ENCODE measurements at regions not wholly inside any gene's neighbourhood (a gene's known extent, or its start where the extent isn't known, plus 50 kb on each side); places are given as distances from the start of the nearest gene placed in this dataset.
A peak's percentile ranks its signal among the peaks of the same experiment; 100 is the strongest.

DNA sequence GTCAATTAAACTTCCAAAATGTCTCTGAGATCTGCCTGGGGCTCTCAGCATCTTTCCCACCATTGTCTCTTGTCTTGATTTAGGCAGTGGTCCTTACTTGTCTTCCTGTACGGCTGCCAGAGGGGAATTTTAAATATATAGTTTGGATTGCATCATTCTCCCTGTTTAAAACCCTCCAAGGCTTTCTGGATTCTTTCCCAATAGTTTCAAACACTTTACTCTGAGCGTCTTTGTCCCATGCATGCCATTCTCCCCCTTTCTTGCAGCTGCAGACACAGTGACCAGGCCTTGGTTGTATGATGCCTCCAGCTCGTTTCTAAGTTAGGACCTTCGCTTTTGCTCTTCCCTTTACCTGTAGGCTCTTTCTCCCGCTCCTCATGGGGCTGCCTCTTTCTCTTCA lies 323.3 kb upstream of the CTNNB1 start:
- Histone ChIP-seq H3K79me2 (ENCODE audit: insufficient read depth) (no peaks in the 10 kb centered on the region), H3K4me1 (ENCODE audit: insufficient read depth) (no peaks in the 10 kb centered on the region), H3F3A (ENCODE audit: insufficient read depth) (no peaks in the 10 kb centered on the region), H3K27me3 (replicated peaks; ENCODE audit: insufficient read depth) (no peaks in the 10 kb centered on the region), H3K9me3 (ENCODE audit: low read depth) (no peaks in the 10 kb centered on the region), H3K9me2 (ENCODE audit: insufficient read depth) (no peaks in the 10 kb centered on the region), H3K9ac (no peak overlapping the region), H3K4me2 (ENCODE audit: unreplicated experiment) (no peak overlapping the region), H3K27ac (no peak overlapping the region), H4K20me1 (ENCODE audit: insufficient read depth) (no peaks in the 10 kb centered on the region), H2AFZ (no peak overlapping the region), H3K36me3 (ENCODE audit: low read depth) (no peaks in the 10 kb centered on the region), H3K4me3 (no peak overlapping the region)
- in situ Hi-C loops (cut with MboI) = no loop called here
- no peak for TF ChIP-seq EZH2phosphoT487 (IDR thresholded peaks at IDR 0.05; ENCODE audit: insufficient read depth, low read depth)
- no peak for DNase-seq
- 40 to 47% methylated on average over 5 of the region's 5 CpGs for WGBS, 2 experiments (ENCODE audit: low coverage in 1 of 2, low lambda C conversion rate in 2 of 2, missing lambda C conversion rate in 2 of 2)

DNA sequence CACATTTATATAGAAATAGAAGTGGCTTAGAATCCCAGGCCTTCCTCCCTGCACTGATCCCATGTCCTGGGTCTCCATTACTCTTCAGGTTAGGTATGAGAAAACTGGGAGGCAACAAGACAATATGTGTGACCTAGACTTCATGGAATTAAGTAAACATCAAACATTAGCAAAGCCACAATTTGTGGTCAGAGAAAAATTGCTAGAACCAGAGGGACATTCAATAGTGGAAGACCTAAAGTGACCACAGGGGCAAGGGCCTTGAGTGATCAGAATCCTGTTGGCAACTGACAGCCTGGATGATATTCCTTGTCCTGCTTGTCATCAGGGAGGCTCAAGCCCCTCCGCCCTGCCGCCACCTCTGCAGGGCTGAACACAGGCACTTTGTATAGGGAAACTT lies 322.8 kb upstream of the CTNNB1 start:
- Histone ChIP-seq H3K27ac (no peak overlapping the region), H3K4me2 (ENCODE audit: unreplicated experiment) (no peak overlapping the region), H3K9me3 (ENCODE audit: low read depth) (no peaks in the 10 kb centered on the region), H3K4me1 (ENCODE audit: insufficient read depth) (no peaks in the 10 kb centered on the region), H3F3A (ENCODE audit: insufficient read depth) (no peaks in the 10 kb centered on the region), H3K4me3 (no peak overlapping the region), H3K9me2 (ENCODE audit: insufficient read depth) (no peaks in the 10 kb centered on the region), H3K27me3 (replicated peaks; ENCODE audit: insufficient read depth) (no peaks in the 10 kb centered on the region), H4K20me1 (ENCODE audit: insufficient read depth) (no peaks in the 10 kb centered on the region), H3K36me3 (ENCODE audit: low read depth) (no peaks in the 10 kb centered on the region), H3K9ac (no peak overlapping the region), H3K79me2 (ENCODE audit: insufficient read depth) (no peaks in the 10 kb centered on the region), H2AFZ (no peak overlapping the region)
- in situ Hi-C loops (cut with MboI) = no loop called here
- WGBS, 2 experiments (ENCODE audit: low coverage in 1 of 2, low lambda C conversion rate in 2 of 2, missing lambda C conversion rate in 2 of 2) = 84 to 94% methylated on average over 2 of the region's 2 CpGs
- TF ChIP-seq EZH2phosphoT487 (IDR thresholded peaks at IDR 0.05; ENCODE audit: insufficient read depth, low read depth) (no peak), EZH2 (IDR thresholded peaks at IDR 0.05; ENCODE audit: insufficient read depth, poor library complexity, severe bottlenecking) (no peak)
- DNase-seq = no peak

DNA sequence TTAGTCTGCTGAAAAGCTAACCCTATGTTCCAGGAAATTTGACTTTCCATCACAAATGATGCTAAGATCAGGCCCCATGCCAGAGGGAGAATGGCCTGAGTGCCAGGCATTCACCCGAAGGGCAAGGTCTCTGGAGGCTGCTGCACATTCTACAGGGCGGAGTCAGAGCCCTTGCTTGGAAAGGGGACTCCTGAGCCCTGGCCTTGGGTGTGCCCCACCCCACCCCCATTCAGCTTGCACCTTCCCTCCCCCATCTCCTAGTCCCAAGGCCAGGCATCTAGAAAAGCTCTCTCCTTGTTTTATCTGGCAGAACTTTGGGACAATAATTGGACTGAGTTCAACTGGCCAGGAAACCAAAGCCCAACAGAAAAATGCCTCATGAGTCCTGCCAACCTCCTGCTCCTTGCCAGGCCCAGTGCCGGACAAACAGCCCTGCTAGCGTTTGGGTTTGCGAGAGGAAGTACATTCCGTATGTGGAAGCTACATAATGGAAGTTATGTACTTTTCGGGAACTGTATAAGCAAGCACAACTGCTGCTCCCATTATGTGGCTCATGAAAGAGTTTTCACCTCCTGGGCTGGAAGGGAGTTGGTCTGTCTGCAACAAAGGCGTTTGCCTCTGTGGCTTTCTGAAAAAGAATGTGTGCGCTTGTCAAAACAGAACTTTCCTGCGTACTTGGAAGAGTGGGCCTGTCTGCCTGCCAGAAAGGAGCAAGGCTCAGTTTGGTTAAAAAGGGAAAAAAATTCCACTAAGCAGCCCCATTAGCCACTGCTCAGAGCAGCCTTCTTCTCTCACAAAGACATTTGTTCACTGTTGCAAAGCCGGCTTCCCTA lies 321.5 kb upstream of the CTNNB1 start:
- Histone ChIP-seq H3K4me2 (ENCODE audit: unreplicated experiment) (no peak overlapping the region), H3K4me3 (no peak overlapping the region), H3K9ac (no peak overlapping the region), H2AFZ (peak overlapping the region; percentile 48; the same call in 1 of the 2 replicates), H4K20me1 (ENCODE audit: insufficient read depth) (no peaks in the 10 kb centered on the region), H3K36me3 (ENCODE audit: low read depth) (no peaks in the 10 kb centered on the region), H3K27me3 (replicated peaks; ENCODE audit: insufficient read depth) (no peaks in the 10 kb centered on the region), H3K9me2 (ENCODE audit: insufficient read depth) (no peaks in the 10 kb centered on the region), H3F3A (ENCODE audit: insufficient read depth) (no peaks in the 10 kb centered on the region), H3K27ac (no peak overlapping the region), H3K9me3 (ENCODE audit: low read depth) (no peaks in the 10 kb centered on the region), H3K4me1 (ENCODE audit: insufficient read depth) (no peaks in the 10 kb centered on the region), H3K79me2 (ENCODE audit: insufficient read depth) (no peaks in the 10 kb centered on the region)
- in situ Hi-C loops (cut with MboI) = no loop called here
- no peak for TF ChIP-seq EZH2phosphoT487 (IDR thresholded peaks at IDR 0.05; ENCODE audit: insufficient read depth, low read depth)
- no peak for TF ChIP-seq EZH2 (IDR thresholded peaks at IDR 0.05; ENCODE audit: insufficient read depth, poor library complexity, severe bottlenecking)
- WGBS, 2 experiments (ENCODE audit: low coverage in 1 of 2, low lambda C conversion rate in 2 of 2, missing lambda C conversion rate in 2 of 2) = 7 to 11% methylated on average over 11 of the region's 11 CpGs
- DNase-seq = peak; percentile 30

DNA sequence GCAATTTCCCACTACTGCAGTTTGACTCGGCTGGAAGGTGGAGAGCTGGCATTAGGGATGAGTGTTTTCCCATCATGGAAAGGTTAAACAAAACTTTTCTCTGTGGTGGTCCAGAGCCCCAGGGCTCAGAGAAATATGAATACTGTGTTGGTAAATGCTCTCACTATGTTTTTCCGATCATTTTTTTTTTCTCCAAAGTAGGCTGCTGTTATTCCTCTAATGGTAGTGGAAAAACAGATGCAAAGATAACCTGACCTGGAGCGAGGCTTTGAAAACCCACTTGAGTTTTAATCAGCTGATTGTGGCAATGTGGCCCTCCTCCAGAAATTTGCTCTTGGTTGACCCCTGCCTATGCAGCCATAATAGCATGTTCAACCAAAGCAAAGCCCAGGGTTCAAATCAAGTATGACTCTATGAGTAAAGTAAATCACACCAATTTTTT lies 320.8 kb upstream of the CTNNB1 start:
- H3K9me2 ChIP-seq (ENCODE audit: insufficient read depth) = no peaks in the 10 kb centered on the region
- in situ Hi-C loops (cut with MboI) = no loop called here
- DNase-seq = no peak
- H3K27me3 ChIP-seq (replicated peaks; ENCODE audit: insufficient read depth) = no peaks in the 10 kb centered on the region
- H3F3A ChIP-seq (ENCODE audit: insufficient read depth) = no peaks in the 10 kb centered on the region
- no peaks in the 10 kb centered on the region for H3K9me3 ChIP-seq (ENCODE audit: low read depth)
- TF ChIP-seq EZH2 (IDR thresholded peaks at IDR 0.05; ENCODE audit: insufficient read depth, poor library complexity, severe bottlenecking) (no peak), EZH2phosphoT487 (IDR thresholded peaks at IDR 0.05; ENCODE audit: insufficient read depth, low read depth) (no peak)
- H3K4me1 ChIP-seq (ENCODE audit: insufficient read depth) = no peaks in the 10 kb centered on the region
- H3K36me3 ChIP-seq (ENCODE audit: low read depth) = no peaks in the 10 kb centered on the region
- no peak overlapping the region for H3K9ac ChIP-seq
- H4K20me1 ChIP-seq (ENCODE audit: insufficient read depth) = no peaks in the 10 kb centered on the region
- no peak overlapping the region for H3K4me3 ChIP-seq
- no peak overlapping the region for H3K27ac ChIP-seq
- 5 to 9% methylated on average over 3 of the region's 3 CpGs for WGBS, 2 experiments (ENCODE audit: low coverage in 1 of 2, low lambda C conversion rate in 2 of 2, missing lambda C conversion rate in 2 of 2)
- 0 out of 2 replicates have a peak overlapping the region, but pooled peaks have one; percentile 48 for H2AFZ ChIP-seq
- H3K4me2 ChIP-seq (ENCODE audit: unreplicated experiment) = no peak overlapping the region
- H3K79me2 ChIP-seq (ENCODE audit: insufficient read depth) = no peaks in the 10 kb centered on the region
